ENCODE measurements at regions not wholly inside any gene's neighbourhood (a gene's known extent, or its start where the extent isn't known, plus 50 kb on each side); places are given as distances from the start of the nearest gene placed in this dataset.

- H3K4me3 Mint-ChIP-seq: no peak overlapping the region
- CTCF ChIA-PET: interaction anchor here (1.1 to 6.2 kb wide), 3 partner anchors 10 to 520 kb away, joined by 3 to 35 read pairs (median 5); no protein-coding TSS in a partner anchor
Observed at GRCh38 chr2:42964439-42965083, 172.2 kb upstream of the HAAO start.

GRCh38 chr2:42963452-42964068, 171.2 kb upstream of the HAAO start:
- Mint-ChIP-seq H3K9me3 (no peaks in the 10 kb centered on the region), H3K4me1 (ENCODE audit: low read depth) (peaks cover 16% of the 10 kb centered on the region), H3K4me3 (no peak overlapping the region), H3K36me3 (ENCODE audit: low read depth) (no peaks in the 10 kb centered on the region), H3K27ac (no peak overlapping the region), H3K27me3 (peaks cover 14% of the 10 kb centered on the region)
- ChIA-PET CTCF (interaction anchor here (1.0 to 6.2 kb wide), 3 partner anchors 11 to 521 kb away, joined by 3 to 35 read pairs (median 4); no protein-coding TSS in a partner anchor), POLR2A (no interaction called here)
- no peak for TF ChIP-seq CTCF (IDR thresholded peaks at IDR 0.05)
- ATAC-seq (no peak), DNase-seq (no peak)
- intact Hi-C loops (cut with micrococcal nuclease): no loop called here

More at GRCh38 chr2:42964439-42965083, 172.2 kb upstream of the HAAO start:
- Mint-ChIP-seq H3K9me3 (no peaks in the 10 kb centered on the region), H3K27me3 (peaks cover 14% of the 10 kb centered on the region), H3K27ac (no peak overlapping the region), H3K4me1 (ENCODE audit: low read depth) (peaks cover 16% of the 10 kb centered on the region), H3K36me3 (ENCODE audit: low read depth) (no peaks in the 10 kb centered on the region)
- DNase-seq (no peak), ATAC-seq (no peak)
- POLR2A ChIA-PET: no interaction called here
- TF ChIP-seq CTCF (IDR thresholded peaks at IDR 0.05): no peak
- intact Hi-C loops (cut with micrococcal nuclease): no loop called here

GRCh38 chr2:42962508-42962953, 170.1 kb upstream of the HAAO start:
- ATAC-seq (peak; percentile 74), DNase-seq (peak; percentile 37)
- TF ChIP-seq CTCF (IDR thresholded peaks at IDR 0.05): no peak
- POLR2A ChIA-PET: no interaction called here
- Mint-ChIP-seq H3K27me3 (peaks cover 14% of the 10 kb centered on the region), H3K4me3 (no peak overlapping the region), H3K27ac (no peak overlapping the region), H3K36me3 (ENCODE audit: low read depth) (no peaks in the 10 kb centered on the region), H3K4me1 (ENCODE audit: low read depth) (peaks cover 16% of the 10 kb centered on the region), H3K9me3 (no peaks in the 10 kb centered on the region)
- intact Hi-C loops (cut with micrococcal nuclease): no loop called here
- CTCF ChIA-PET: interaction anchor here (1.0 to 6.2 kb wide), 5 partner anchors 12 to 522 kb away, joined by 3 to 35 read pairs (median 4); no protein-coding TSS in a partner anchor

GRCh38 chr2:42961961-42962360, 169.6 kb upstream of the HAAO start:
- CTCF ChIA-PET: interaction anchor here (1.0 to 6.2 kb wide), 5 partner anchors 13 to 523 kb away, joined by 3 to 35 read pairs (median 4); no protein-coding TSS in a partner anchor

More at GRCh38 chr2:42961961-42962360, 169.6 kb upstream of the HAAO start:
- Mint-ChIP-seq H3K36me3 (ENCODE audit: low read depth) (no peaks in the 10 kb centered on the region), H3K4me1 (ENCODE audit: low read depth) (peaks cover 16% of the 10 kb centered on the region), H3K9me3 (no peaks in the 10 kb centered on the region), H3K4me3 (no peak overlapping the region), H3K27me3 (peaks cover 14% of the 10 kb centered on the region), H3K27ac (no peak overlapping the region)
- TF ChIP-seq CTCF (IDR thresholded peaks at IDR 0.05): no peak
- POLR2A ChIA-PET: no interaction called here
- intact Hi-C loops (cut with micrococcal nuclease): no loop called here
- ATAC-seq (no peak), DNase-seq (no peak)

Data from activated CD8-positive, alpha-beta T cell treated with anti-CD3 and anti-CD28 coated beads for 36 hours (primary cell).